Erythroblast (primary cell): ENCODE measurements at regions not wholly inside any gene's neighbourhood (a gene's known extent, or its start where the extent isn't known, plus 50 kb on each side); places are given as distances from the start of the nearest gene placed in this dataset.

ENCODE experiments used
- GATA1 ChIP-seq: IDR thresholded peaks from 2 replicates; pipeline ENCODE4 v1.6.1; 2011; ENCODE audit warnings: low read depth, mild to moderate bottlenecking, control low read depth, low read length, moderate library complexity
- POLR2A ChIP-seq: IDR thresholded peaks from 2 replicates; pipeline ENCODE4 v1.6.1; 2011; ENCODE audit warnings: mild to moderate bottlenecking, low read length

DNA sequence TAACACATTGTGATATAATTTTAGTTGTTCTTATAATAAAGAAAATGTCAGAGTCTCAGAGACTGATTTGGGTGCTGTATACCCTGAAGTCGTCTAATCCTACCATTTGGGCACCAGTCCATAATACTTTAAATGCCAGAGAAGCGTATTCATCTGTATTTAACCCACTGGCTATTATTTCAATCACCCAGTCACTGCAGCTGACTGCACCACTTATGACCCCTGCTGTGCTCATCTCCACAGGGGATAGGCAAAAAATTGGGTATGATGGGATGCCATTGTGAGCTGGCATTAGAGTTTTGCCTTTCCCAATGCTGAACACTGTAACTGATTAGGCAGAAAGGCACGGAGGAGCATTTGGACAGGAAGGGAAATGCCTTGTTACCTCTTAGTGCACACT, 599.7 kb downstream of the CAAP1 start:
- TF ChIP-seq POLR2A: no peak
- no peak for TF ChIP-seq GATA1
